Retinal pigment epithelial cell (primary cell): ENCODE measurements at regions not wholly inside any gene's neighbourhood (a gene's known extent, or its start where the extent isn't known, plus 50 kb on each side); places are given as distances from the start of the nearest gene placed in this dataset.

ENCODE experiments used
- DNase-seq: peaks from one replicate; pipeline ENCODE4 v3.0.0-alpha.2; 2010; ENCODE audit warnings: low read depth
- H3K4me3 ChIP-seq: 2 replicates; pipeline ENCODE4 v1.5.1; 2011; ENCODE audit warnings: mild to moderate bottlenecking, low read length, control low read depth, moderate library complexity
- TF ChIP-seq, protein P1 (sequence below): conservative IDR thresholded peaks from 2 replicates; pipeline ENCODE4 v1.5.1; 2011; ENCODE audit warnings: low read depth, low read length, control low read depth, inconsistent platforms

DNA sequence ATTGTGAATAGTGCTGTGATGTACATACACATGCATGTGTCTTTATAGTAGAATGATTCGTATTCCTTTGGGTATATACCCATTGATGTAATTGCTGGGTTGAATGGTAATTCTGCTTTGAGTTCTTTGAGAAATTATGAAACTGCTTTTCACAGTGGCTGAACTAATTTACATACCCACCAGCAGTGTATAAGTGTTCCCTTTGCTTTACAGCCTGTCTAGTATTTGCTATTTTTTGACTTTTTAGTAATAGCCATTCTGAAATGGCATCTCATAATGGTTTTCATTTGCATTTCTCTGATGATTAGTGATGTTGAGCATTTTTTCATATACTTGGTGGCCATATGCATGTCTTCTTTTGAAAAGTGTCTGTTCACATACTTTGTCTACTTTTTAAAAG is 54.5 kb upstream of the FAM78B start:
- no peak overlapping the region for H3K4me3 ChIP-seq
- TF ChIP-seq, protein P1, sequence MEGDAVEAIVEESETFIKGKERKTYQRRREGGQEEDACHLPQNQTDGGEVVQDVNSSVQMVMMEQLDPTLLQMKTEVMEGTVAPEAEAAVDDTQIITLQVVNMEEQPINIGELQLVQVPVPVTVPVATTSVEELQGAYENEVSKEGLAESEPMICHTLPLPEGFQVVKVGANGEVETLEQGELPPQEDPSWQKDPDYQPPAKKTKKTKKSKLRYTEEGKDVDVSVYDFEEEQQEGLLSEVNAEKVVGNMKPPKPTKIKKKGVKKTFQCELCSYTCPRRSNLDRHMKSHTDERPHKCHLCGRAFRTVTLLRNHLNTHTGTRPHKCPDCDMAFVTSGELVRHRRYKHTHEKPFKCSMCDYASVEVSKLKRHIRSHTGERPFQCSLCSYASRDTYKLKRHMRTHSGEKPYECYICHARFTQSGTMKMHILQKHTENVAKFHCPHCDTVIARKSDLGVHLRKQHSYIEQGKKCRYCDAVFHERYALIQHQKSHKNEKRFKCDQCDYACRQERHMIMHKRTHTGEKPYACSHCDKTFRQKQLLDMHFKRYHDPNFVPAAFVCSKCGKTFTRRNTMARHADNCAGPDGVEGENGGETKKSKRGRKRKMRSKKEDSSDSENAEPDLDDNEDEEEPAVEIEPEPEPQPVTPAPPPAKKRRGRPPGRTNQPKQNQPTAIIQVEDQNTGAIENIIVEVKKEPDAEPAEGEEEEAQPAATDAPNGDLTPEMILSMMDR, result no peak
- DNase-seq, result no peak

DNA sequence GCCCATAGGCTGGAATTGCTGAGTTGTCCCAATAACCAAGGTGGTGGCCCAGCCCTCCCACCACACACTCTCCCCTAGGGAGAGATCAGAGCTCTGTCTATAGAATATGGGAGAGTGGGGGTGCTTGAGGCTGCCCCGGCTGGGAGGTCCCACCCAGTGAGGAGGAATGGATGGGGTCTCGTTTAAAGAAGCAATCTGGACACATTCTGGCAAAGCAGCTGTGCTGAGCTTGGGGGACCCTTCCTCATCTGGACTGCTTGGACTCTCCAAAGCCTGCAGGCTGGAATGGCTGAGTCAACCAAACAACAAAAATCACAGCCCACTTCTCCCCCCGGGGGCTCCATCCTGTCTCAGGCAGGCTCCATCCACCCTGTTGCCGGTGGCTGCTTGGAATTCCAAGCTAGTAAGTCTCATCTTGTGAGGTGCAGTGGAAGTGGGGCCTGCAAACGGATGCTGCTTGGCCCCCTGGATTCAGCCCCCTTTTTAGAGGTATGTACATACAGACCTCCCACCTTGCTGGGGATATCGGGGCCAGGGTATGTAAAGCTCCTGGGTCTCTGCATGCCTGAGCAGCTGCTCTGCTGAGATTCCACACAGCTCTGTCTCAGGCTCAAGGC is 67.1 kb upstream of the FAM78B start:
- TF ChIP-seq, protein P1, result no peak

DNA sequence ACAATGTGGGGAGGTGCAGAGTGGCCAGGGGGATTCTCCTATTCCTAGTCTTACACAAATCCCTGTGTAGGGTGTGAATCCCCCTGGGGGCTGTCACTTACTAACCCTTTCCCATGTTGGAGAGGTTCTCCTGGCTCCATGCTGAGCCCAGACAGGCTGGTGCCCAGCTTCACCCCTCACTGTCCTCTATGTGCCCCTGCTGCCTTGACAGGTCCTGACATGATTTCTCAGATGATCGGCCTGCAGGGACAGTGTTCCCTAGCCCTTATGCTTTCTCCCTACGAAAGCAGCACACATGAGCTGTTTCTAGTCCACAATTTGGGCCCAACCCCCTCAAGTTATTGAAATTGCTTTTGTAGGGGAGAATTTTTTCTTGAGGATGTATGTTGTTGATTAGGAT is 68.9 kb upstream of the FAM78B start:
- DNase-seq, result no peak
- TF ChIP-seq, protein P1, result no peak
- H3K4me3 ChIP-seq, result no peak overlapping the region

More for the DNA sequence above, 67.1 kb upstream of the FAM78B start:
- no peak for DNase-seq
- no peak overlapping the region for H3K4me3 ChIP-seq

DNA sequence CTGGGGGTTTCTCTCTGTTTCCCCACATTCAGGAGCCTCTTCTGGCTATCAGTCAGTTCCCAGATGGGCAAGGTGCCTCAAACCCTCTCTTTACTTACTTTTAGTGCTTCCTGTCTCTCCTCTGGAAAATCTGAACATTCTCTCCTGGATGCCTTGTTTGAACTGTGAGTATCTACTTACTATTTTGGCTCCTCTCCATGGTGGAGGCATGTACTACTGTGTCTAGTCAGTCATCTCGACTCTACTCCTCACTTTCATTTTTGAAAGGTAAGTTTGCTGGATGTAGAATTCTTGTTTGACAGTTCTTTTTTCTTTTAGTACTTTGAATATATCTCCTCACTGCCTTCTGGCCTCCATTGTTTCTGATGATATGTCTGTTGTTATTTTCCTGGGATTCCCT is 70.9 kb upstream of the FAM78B start:
- DNase-seq, result no peak
- TF ChIP-seq, protein P1, result no peak
- no peak overlapping the region for H3K4me3 ChIP-seq

DNA sequence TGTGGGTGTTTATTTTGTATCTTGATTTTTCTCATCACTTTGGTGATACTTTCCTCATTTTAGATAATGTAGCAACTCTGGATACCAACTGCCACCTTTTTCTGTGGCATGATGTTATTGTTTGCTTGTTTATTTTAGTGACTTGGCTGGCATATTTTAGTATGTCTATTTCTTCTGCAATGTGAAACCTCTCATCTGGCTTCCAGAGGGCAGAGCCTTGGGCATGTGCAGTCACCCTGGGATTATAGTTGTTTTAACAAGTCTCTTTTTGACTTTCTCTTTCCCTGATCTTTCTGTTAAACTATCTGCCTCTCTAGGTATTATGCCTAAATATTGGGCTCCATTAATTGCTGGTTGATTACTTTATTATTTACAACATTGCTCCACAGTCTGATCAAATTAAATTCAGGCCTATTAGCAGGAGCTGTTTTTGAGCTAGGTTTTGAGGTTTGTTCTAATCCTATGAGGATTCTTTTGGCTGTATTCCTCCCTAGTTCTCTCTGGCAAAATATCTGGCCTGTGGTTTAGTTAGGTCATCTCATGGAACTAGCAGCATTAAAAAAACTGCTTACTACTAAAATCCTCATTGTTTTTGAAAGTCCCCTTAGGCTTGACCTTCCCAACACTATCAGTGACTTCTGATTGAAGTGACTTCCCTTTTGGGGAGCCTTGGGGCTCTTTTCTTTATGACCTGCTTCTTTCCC is 86.4 kb upstream of the FAM78B start:
- no peak overlapping the region for H3K4me3 ChIP-seq
- DNase-seq, result no peak
- TF ChIP-seq, protein P1, result no peak

DNA sequence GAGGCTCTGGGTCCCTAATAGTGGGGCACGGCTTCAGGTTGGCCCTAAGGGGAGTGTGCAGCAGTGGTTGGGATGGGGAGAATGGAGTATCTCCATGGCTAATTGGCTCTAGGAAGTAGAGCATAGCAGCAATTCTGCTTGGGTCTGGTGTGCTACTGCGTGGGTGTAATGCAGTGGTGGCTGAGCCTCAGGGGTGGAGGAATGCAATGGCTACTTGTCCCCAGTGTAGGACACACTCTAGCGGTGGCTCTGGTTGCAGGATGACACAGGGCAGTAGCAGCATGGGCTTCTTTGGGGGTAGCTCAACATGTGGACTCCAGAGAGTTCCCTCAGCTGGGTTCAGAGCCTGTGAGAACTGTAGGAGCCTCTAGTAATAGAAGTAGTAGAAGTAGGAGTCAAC is 91.2 kb upstream of the FAM78B start:
- H3K4me3 ChIP-seq, result no peak overlapping the region
- TF ChIP-seq, protein P1, result no peak
- no peak for DNase-seq

DNA sequence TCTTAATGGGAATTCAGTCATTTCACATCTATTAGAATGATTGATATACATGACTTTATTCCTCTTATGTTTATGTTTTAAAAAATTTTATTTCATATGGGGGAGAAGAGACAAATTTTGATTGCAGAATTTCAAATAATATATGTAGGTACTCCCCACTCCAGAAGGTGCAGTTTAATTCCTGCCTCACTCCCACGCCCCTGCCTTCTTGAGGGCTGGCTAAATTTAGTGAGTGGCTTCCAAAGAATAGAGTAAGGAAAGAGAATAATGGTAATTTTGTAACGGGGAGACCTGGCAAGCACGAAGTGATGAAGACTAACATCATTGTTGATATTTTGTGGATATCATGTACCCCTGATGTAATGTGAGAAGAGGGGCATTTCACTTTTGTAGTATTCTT is 94.7 kb upstream of the FAM78B start:
- DNase-seq, result no peak
- TF ChIP-seq, protein P1, result no peak
- no peak overlapping the region for H3K4me3 ChIP-seq
